ENCODE measurements at regions not wholly inside any gene's neighbourhood (a gene's known extent, or its start where the extent isn't known, plus 50 kb on each side); places are given as distances from the start of the nearest gene placed in this dataset.

GRCh38 chr10:94043431-94043990, 49.8 kb downstream of the PLCE1 start:
- no peak for DNase-seq (ENCODE audit: low spot score)

DNA sequence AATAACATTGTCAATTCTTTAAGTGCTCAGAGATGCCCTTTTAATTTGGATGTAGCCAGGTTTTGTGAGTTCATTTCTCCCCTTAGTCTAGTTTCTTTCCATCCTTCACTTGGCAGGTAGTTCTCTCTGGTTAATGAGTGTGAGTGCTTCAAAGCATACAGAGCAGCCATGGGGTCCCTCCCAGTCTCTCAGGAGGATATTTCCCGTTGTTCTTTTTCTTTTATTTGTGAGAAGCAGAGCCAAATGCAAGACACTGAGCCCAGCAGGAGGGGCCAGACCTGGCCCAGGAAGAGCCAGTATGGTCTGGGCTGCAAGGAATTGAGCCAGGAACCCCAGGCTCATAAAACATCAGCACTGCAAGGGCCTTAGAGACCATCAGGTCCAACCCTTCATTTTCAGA, 52.4 kb downstream of the PLCE1 start:
- no peak for DNase-seq (ENCODE audit: low spot score)

- no peak for DNase-seq (ENCODE audit: low spot score)
Observed at GRCh38 chr10:94047293-94047692, 53.6 kb downstream of the PLCE1 start.

DNA sequence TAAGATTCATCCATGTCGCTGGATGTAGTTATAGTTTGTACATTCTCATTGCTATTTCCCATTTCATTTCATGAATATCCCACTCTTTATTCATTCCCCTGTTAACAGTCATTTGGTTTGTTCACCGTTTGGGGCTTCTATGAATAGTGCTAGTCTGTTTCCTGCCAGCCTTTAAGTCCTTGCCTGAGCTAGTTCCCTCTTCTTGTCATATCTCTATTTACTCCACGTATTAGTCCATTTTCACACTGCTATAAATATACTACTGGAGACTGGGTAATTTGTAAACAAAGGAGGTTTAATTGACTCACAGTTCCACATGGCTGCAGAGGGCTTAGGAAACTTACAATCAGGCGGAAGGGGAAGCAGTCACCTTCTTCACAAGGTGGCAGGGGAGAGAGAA, 56.2 kb downstream of the PLCE1 start:
- no peak for DNase-seq (ENCODE audit: low spot score)

DNA sequence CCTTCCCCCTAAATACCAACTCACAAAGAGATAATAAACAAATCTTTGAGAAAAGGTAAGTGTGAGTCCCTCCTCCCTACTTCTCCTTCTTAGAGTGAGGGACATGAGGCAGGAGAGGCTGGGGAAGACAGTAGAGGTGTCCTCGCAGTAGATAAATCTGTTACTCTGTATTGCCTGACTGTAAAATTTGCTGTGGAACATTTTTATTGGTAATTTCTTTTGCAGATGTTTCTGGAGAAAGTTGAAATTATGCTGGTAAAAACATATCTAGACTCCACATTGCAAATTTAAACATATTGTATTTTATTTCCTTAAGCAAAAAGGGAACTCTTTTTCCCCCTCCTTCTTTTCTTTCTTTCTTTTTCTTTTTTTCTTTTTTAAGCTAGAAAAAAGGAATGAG, 58.5 kb downstream of the PLCE1 start:
- no peak for DNase-seq (ENCODE audit: low spot score)

- DNase-seq (ENCODE audit: low spot score): no peak
Observed at GRCh38 chr10:94052866-94053791, 59.4 kb downstream of the PLCE1 start.

GRCh38 chr10:94059178-94059883, 65.6 kb downstream of the PLCE1 start:
- DNase-seq (ENCODE audit: low spot score): no peak

- no peak for DNase-seq (ENCODE audit: low spot score)
Observed at GRCh38 chr10:94061026-94061425, 67.3 kb downstream of the PLCE1 start.

- no peak for DNase-seq (ENCODE audit: low spot score)
Observed at GRCh38 chr10:94062611-94063010, 68.9 kb downstream of the PLCE1 start.

DNA sequence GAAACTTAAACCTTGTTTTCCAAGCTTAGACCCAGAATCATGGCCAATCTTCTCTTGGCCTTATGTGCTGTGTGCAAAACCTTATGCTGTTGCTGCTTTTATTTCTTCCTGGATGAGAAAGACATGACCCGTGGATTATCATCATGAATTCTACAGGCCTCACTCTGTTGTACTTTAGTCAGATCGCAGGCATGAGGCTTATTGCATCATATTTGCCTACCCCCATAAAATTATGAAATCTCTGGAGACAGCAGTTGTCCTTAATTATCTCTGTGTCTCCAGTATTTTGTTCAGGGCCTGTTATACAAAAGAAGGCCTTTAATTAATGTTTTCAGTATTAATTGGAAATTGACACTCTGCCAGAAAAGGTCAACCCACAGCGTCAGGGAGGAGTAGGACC, 71.6 kb downstream of the PLCE1 start:
- no peak for DNase-seq (ENCODE audit: low spot score)

DNA sequence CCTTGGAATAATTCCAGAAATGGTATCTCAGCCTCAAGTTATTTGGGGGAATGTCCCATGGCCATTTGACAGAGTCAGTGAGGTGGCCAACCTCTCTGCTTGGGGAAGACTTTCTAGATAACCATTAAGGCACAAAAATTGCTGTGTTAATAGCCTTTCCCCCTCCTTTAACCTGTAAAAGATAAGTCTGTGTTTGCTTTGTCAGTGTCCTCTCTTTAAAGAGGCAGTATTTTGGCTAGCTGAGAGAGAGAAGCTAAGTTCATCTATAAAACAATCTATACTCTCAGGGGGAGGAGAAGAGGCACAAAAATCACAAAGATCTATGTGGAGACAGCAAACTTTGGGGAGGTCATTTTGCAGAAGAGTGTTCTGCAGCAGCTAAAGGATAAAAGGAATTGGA, 72.1 kb downstream of the PLCE1 start:
- no peak for DNase-seq (ENCODE audit: low spot score)

DNA sequence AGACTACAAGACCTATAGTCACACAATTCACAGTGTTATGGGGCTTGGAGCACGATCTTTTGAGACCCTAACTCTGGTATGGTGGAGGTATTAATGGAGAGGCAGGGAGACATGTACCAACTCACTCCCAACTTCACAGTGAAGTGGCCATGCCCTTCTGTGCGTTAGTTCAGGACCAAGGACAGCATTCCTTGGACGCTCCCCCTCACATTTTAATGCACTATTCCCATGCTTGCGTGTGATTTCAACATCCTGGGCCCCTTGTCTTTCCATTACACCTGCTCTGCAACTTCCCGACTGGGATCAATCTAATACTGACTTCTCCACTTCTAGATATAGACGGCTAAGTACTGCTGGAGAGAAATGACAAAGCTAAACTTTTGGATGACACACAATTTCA, 72.7 kb downstream of the PLCE1 start:
- no peak for DNase-seq (ENCODE audit: low spot score)

DNA sequence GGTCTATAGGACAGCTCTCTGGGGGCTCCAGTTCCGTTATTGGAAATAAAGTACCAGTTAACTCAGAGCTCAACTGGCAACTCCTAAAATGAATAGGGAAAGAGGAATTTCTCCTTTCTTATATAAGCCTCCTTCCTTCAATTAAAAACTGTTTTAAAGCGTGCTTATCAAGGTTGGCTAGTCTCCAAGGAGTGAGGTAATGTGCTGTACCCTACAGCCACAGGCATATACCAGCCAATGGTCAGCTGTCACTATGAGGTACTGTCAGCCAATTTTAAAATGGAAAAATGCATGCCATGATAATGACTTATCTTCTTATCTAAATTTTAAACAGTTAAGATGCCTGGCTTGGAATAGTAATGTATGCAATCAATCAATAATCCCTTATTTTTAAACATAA, 76.2 kb downstream of the PLCE1 start:
- no peak for DNase-seq (ENCODE audit: low spot score)

- DNase-seq (ENCODE audit: low spot score): no peak
Observed at GRCh38 chr10:94074462-94074861, 80.7 kb downstream of the PLCE1 start.

DNA sequence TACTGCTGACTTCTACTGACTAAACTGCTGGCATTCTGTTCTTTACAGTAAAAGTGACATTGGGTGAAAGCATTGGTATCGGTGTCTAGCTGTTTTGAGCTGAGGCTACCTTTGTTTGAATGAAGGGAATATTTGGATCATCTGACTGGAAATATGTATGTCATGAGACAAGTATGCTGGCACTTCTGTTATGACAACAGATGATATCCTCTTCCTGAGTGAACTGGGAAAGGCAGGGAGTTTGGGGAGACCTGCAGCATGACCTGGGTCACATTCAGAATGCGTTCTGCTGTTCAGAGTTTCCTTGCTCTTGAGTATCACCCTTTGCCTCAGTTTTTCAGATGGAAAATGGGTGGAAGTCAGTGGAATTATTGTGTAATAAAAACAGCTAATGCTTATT, 81.8 kb downstream of the PLCE1 start:
- DNase-seq (ENCODE audit: low spot score): no peak

- no peak for DNase-seq (ENCODE audit: low spot score)
Observed at GRCh38 chr10:94076325-94076841, 82.7 kb downstream of the PLCE1 start.

DNA sequence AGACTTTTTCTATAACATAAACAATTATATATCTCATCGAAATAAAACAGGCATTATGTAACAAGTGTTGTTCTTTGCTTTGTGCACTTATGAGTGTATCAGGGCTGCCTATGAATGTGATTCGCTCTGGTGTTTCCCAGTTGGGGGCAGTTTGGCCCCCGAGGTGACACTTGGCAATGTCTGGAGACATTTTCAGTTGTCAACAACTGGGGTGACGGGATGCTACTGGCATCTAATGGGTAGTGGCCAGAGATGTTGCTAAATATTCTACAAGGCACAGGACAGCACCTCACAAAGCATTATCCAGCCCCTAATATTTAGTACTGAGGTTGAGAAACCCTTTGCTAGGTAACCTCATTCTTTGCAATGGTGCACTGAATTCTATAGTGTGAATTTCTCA, 83.3 kb downstream of the PLCE1 start:
- DNase-seq (ENCODE audit: low spot score): no peak

DNA sequence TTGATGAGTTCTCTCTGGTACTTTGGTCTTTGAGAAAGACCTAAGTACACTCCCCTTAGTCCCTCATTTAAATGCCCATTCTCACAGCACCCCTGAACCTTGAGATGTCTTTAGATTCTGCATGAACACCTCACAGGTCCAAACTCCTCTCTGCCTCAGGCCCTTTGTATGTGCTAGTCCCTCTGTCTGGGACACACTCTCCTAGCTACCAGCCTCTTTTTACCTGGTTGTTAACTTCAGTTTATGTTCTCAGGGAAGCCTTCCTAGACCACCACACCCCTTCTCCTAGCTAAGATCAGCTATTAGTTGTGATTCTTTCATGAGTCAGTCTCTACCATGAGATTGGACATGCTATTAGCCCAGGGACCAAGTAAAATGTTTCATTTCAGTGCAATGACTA, 86.4 kb downstream of the PLCE1 start:
- no peak for DNase-seq (ENCODE audit: low spot score)

DNA sequence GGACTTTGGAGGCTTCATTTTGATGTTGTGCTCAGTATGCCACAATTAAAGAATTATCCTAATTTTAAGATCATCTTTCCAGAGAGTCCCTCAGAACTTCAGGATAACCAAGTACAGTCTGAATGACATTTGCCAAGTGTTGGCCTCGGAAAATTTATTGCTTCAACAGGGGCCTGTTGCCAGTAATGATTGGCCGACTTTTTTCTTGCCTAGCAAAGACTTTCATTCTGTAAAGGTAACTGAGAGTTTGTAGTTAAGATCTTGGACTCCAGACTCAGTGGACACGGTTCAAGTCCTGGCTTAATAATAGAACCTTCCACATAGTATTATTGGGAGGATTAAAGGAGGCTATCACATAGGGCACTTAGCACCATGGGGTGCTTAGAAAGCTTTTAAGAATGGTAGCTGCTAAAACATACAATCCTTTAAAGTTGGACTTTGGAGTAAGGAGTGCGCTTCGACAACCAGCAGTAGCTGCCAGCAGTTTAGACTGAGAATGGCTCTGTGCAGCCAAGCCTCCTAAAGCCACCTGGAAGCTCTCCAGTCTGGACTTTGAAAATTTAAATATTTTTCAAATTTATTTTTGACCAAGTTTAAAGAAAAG, 90.0 kb downstream of the PLCE1 start:
- no peak for DNase-seq (ENCODE audit: low spot score)

DNA sequence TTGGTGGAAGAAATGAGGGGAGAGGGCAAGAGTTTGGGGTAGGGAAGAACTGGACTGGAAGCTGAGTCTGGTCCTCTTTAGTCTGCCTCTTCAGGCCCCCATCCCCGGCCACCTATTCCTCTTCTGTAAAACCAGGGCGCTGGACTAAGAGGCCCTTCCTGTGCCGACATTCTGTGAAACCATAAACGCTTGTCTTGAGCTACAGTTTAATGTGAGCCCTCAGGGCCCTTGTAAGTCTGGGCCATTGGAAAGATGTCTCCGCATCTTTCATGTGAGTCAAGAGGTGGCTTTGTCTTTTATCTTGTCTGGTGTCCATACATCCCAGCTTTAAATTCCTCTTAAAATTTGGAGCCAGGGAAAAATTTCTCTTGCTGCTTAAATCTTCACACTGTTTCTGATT, 90.6 kb downstream of the PLCE1 start:
- DNase-seq (ENCODE audit: low spot score): no peak

DNA sequence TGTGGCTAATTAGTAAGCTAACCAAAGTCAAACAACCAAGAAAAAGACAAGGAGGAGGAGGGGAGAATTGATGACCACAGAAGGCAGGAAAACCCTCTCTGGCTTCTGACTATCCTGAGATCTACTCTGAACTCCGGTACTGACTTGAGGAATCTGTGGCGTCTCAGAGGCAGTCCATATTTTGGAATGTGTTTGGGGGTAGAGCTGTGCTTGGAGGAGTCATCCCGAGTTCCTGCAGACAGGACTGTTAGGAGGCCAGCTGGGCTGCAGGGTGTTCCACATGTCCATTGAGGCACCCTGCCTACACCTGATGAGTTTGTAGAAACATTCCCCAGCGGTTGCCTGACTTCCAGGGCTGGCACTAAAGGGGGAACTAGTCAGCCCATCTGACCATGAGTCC, 91.6 kb downstream of the PLCE1 start:
- no peak for DNase-seq (ENCODE audit: low spot score)
